ENCODE measurements at regions not wholly inside any gene's neighbourhood (a gene's known extent, or its start where the extent isn't known, plus 50 kb on each side); places are given as distances from the start of the nearest gene placed in this dataset.
"Not testable (repeated sequence)": the region's sequence is repeated elsewhere in the genome, so short reads cannot be mapped to it uniquely, and the experiment has no call there.

DNA sequence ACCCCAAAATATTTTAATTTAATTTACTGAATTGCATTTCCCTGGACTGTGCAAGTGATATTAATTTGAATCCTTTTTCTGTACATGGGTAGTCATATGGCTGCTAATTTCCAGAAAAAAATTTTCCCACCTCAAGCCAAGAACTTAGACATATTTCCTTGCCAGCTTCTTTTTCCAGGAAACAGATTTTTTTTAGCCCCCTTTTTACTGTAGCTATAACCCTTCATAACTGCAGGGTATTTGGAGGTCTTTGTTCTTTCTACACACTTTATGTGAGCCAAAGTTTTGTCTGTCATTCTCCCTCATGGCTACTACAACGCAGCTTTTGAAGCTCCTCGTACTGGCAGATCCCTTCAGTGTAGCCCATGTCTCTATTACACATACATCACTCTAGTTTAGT lies 261.2 kb upstream of the PIK3R1 start:
- FAIRE-seq (no peak), DNase-seq (ENCODE audit: low spot score) (no peak)

DNA sequence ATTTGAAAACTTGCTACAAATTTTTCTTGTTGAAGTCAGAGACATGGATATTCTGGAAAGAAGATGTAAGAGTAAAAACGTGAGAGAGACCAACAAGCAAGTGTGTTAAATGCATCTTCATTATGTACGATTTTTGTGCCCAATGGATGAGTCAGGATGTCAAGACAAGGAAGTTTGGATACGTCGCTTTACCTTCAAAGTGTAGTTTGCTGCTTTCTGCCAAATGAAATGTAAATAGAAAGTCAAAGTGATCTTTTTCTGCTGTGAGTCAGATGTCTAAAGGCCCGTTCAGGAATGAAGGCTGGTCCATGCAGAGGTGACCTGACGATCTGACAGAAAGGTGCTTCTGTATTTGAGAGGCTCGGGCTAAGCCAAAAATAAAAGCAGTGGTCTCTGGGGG lies 273.1 kb upstream of the PIK3R1 start:
- DNase-seq (ENCODE audit: low spot score): no peak
- no peak for FAIRE-seq

DNA sequence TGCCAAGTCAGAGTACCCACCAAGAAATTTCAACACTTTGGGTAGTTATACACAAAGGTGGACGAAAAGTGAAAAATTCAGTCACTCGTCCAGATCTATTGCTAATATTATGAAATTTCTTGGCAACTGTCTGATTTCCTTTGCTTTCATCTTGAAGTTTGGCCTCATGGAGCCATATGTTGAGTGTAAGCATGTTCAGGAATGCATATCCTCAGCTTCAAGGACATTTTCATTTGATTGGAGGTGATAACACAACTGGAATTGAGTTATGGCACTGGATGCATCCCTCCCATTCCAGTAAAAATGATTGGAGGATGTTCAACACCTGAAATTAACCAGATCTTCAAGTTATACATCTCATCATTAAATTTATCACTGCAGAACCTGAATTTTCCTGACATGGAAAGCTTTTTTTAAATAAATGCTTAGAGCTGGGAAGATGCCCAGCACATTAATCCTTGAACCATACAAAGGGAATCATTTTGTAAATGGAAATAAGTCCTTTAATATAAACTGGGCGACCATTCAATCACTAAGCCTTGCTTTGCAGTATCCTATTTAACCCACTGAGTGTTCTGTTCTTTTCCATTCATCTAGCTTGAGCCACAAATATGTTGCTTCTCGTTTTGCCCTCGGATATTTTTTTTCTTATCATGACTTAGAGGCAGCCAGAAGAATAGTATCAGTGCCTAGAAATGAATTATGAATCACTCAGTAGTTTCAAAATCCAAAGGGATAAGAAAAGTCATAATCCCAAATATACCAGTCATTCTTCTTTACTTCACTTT lies 273.7 kb upstream of the PIK3R1 start:
- DNase-seq (ENCODE audit: low spot score) (no peak), FAIRE-seq (no peak)

DNA sequence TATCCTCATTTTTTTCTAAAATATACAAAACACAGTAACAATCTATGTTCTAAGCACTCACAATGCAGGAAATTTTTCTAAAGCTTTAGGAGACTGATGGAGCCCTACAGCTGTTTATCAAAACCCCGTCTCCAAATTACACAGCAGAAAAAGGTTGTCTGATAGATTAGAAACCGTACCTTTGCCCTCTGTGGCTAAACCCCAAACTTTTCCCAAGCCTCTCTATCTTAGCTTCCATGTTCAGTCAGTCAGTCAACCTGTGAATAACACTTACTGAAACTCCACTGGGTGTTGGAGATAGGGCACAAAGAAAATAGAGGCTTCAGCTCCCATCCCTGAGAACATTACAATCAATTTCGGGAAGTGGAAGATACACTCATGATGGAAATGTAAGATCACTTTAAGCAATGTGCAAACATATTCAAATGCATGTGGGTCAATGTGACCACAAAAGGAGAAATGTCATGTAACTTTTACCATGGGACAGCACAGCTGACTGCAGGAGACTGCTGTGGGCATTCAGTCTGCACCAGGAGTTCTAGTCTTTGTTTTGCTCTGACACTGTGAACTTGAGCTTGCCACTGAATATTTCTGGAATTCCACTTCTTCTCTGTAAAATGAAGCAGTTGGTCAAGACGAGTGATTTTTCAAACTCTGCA lies 279.5 kb upstream of the PIK3R1 start:
- DNase-seq (ENCODE audit: low spot score) (no peak), FAIRE-seq (no peak)

DNA sequence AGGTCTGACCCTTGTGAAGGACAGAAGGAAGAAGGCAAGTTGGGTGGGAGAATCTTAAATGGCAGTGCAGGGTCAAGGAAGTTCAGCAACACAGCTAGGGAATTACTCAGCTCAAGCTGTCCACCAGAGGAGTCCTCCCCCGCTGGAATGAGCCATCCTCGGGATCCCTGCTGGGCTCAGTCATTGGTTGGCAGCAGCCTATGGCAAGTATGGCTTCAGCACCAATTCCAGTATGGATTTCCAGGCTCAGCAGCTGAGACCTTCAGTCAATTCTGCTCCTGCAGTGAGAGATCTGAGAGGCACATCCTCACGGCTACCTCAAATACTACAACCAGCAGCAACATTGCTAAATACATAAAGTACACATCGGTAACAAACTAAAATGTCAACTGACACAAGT lies 280.6 kb upstream of the PIK3R1 start:
- FAIRE-seq: no peak
- DNase-seq (ENCODE audit: low spot score): no peak

DNA sequence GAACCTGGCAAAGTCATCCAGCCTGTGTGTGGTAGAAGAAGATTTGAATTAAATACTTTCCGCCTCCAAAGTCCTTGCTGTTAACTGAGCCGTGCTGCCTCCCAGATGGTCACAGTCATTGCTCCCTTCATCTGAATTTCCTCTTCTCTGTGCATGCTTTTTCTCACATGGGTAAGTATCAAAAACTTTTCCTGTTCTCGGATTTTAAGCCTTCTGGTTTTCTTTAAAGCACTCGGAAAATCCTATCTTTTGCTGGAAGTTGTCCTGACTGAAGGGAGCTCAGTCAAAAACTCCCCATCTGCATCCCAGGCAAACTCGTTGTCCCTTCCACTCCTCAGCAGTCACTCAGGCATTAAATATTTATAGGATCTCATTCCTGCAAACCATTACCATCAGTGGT lies 290.0 kb upstream of the PIK3R1 start:
- DNase-seq (ENCODE audit: low spot score): no peak
- no peak for FAIRE-seq

DNA sequence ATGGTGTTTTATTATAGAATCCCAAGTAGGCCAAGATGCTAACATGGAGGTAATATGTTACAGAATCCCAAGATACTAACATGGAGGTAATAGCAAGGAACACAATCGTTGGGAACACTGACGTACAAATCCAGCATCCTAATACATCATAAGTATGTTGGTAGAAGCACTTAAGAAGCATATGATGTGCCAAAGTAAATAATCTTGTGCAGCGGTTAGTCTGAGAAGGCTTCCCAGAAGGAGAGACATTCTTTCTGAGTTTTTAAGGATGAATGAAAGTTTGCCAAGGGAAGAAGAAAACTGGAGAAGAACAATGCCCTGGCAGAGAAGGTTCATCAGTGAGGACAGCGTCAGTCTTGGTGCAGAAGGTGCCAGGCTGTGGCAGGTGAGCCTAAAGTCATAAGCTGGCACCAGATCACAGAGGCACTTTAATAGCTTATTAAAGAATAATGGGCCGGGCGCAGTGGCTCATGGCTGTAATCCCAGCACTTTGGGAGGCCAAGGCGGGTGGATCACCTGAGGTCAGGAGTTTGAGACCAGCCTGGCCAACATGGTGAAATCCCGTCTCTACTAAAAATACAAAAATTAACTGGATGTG lies 294.5 kb upstream of the PIK3R1 start:
- no peak for FAIRE-seq
- no peak for DNase-seq (ENCODE audit: low spot score)

DNA sequence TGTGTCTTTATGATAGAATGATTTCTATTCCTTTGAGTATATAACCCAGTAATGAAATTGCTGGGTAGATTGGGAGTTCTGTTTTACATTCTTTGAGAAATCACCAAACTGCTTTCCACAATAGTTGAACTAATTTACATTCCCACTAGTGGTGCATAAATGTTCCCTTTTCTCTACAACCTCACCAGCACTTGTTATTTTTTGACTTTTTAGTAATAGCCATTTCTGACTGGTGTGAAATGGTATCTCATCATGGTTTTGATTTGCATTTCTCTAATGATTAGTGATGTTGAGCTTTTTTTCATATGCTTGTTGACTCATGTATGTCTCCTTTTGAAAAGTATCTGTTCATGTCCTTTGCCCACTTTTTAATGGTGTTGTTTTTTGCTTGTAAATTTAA lies 296.0 kb upstream of the PIK3R1 start:
- FAIRE-seq; DNase-seq (ENCODE audit: low spot score): not testable (repeated sequence)

DNA sequence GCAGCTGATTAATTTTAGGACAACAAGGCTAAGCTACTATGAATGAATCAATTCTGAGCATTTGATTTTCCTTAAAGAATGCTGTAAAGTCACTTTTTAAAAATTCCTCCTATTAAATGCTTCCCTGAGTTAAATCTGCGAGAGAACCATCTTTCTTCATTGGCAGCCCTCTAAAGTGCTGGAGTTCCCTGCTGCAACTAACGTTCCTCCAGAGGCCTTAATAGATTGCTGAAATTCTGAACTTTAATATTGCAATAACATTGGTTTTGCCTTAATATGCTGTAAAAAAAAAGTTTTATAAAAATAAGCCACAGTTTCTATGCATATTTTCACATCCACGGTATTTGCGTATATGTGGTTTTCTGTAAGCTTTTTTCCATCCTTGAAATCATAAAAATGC lies 298.0 kb upstream of the PIK3R1 start:
- FAIRE-seq: no peak
- DNase-seq (ENCODE audit: low spot score): no peak

DNA sequence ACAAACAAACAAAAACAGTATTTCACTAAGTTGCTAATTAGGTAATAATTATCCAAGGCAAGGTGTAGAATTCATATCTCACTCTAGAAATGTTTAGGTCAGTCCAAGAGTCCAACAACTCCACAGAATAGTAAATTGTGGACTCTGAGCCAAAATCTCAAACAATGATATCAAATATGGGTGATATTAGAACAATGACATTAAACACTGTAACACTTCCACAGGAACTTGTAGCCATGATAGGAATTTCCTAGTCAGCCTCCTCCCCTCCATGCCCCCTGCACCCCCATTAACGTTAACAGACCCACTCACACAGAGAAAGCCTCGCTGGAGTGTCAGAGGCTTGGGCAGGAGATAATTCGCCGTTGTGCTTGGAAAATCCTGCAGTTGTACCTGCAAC lies 305.0 kb upstream of the PIK3R1 start:
- FAIRE-seq: no peak

DNA sequence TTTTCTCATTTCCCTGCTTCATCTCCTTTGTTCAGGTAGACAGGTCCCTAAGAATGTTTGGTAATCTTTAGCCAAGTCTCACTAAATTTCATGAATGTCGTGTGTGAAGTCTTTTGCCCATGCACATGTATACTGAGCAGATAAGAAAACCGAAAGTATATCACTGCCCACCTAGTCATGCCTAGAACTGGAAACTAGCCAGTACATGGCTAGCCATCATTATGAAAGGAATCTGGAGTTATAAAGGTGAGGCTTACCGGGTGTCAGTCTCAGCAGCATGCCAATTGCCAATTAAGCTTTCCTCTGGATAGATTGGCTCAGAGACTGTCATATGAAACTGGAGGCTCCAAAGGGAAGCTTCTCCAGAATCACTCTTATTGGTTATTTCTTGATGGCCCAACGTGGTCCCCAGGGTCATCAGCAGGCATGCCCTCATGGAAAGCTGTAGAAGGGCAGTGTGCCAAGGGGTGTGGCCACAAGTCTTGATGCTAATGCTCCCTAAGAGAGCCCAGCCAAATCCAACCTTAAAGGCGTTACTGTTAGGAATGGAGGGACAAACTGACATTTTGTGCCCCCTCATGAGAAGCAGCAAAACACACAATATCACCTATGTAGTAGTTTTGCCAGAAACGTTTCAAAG lies 307.3 kb upstream of the PIK3R1 start:
- DNase-seq (ENCODE audit: low spot score) (no peak), FAIRE-seq (no peak)

More for the DNA sequence above, 305.0 kb upstream of the PIK3R1 start:
- no peak for DNase-seq (ENCODE audit: low spot score)

DNA sequence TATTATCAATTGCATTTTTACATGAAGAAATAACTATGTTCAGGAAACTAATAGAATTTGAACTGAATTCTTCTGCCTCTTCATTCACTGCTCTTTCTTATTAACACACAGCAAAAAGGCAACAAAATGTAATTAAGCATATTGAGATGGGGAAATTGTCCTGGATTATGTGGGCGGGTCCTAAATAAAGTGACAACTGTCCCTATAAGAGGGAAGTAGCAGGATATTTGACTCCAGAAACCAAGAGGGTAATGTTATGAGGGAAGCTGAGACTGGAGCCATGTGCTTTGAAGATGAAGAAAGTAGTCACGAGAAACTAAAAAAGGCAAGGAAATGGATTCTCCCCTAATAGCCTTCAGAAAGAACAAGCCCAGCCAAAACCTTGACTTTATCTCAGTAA lies 311.2 kb upstream of the PIK3R1 start:
- DNase-seq (ENCODE audit: low spot score) (no peak), FAIRE-seq (no peak)

DNA sequence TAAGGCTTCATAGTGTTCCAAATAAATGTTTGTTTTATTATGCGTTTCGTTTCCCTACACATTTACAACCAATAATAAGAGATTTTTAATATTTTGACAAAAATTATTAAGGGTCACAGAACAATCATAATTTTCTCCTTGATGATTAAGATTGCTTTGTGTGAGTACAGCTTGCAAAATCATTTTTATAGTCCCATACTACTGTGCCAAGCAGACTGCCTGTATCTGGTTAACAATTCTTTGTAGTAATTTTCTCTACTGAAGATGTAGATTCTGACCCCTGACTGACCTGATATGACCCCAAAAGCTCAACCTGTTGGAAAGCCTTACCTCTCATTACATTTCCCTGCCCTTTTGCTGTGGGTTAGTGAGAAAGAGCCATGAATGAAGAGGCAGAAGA lies 311.9 kb upstream of the PIK3R1 start:
- FAIRE-seq (no peak), DNase-seq (ENCODE audit: low spot score) (no peak)

DNA sequence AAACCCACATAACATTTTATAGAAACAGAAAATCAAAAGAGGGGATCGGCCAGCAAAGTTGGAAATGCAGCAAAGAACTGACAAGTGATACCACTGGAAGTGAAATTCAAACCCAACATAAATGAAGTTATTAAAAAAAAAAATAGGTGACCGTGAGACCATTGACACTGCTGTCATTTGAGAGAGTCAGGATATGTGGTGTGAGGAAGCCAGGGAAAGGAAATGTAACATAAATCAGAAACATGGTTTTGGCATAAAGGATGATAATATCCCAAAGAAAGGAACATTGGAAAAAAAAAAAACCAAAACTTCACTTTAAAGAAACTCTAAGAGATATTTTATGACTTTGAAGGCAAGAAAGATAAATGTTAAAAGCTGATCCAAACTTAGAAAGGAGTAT lies 312.4 kb upstream of the PIK3R1 start:
- no peak for DNase-seq (ENCODE audit: low spot score)
- FAIRE-seq: no peak

DNA sequence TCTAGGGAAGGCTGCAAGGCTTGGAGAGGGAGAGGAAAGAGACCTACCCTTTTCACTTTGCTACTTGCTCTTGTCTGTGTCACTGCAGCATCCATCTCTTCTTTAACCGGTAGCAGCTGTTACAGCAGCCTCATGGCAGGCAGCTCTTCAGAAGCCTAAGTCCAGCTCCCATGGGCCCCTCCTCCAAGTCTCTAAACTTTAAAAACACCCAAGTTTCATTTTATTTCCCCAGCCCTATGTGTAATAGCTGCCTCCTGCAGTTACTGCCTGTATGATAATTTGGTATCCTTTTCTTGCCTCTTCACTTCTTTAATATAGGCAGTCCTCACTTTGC lies 313.1 kb upstream of the PIK3R1 start:
- no peak for FAIRE-seq
- no peak for DNase-seq (ENCODE audit: low spot score)

DNA sequence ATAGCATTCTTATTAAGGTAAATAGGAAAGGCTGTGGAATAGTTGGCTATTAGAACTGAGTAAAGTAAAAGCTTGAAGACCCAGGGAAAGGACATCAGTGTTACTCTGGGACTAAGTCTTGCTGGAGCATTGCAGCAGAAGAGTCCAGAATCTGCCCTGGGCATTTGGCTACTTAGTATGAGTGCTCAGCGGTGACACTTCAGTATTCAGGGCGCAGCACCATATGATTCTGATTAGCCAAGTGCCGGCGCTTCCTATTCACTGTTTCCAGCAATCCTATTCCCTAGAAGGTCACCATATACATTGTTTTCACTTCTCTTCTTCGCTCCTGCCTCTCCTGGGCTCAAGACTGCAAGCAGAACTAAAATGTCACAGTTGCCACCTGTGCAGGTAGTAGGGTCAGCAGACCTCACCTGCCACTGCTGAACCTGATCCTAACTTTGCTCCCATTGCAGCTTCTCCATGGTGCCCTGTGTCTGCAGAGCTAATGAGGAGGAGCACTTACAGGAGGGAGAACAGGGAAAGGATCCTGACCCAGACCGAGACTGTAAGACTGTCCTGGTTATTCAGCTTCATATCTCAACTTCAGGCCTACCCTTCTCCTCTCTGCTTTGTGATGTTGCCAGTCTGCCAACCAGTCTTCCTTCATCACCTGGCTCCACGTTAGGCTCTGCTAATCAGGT lies 313.6 kb upstream of the PIK3R1 start:
- no peak for DNase-seq (ENCODE audit: low spot score)
- FAIRE-seq: no peak

DNA sequence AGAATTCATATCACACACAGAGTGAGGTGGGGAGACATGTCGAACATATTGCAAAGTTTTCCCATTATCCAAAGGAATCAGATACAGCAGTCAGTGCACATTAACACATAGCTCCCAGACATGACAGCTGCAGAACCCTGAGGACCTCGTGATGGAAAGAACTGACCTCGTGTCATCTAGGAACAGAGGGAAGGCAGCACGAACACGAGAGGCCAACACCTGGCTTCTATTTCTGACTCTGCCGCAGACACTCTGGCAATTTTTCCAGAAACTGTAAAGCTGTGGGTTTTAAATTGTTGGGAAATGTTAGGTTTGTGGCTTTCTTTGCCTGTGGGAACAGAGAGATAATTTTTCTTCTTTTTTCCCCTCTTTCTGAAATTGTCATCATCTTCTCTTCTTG lies 315.0 kb upstream of the PIK3R1 start:
- FAIRE-seq (no peak), DNase-seq (ENCODE audit: low spot score) (no peak)

DNA sequence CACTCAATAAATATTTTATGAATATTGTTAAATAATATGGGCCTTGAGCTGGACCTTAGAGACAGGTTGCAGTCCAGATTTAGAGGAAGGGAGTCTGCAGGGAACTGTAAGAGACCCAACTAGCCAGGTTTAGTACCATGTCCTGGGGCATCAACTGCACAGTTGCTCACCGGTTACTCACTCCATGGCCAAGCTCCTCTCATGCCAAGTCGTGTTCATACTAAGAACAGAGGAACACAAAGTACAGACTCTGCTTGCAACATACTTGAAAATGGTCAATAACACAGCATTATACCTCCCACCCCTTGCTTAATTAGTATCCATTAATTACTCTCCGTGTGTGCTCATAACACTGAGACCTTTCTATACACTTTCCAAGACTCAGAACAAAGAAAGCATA lies 317.6 kb upstream of the PIK3R1 start:
- DNase-seq (ENCODE audit: low spot score): no peak

DNA sequence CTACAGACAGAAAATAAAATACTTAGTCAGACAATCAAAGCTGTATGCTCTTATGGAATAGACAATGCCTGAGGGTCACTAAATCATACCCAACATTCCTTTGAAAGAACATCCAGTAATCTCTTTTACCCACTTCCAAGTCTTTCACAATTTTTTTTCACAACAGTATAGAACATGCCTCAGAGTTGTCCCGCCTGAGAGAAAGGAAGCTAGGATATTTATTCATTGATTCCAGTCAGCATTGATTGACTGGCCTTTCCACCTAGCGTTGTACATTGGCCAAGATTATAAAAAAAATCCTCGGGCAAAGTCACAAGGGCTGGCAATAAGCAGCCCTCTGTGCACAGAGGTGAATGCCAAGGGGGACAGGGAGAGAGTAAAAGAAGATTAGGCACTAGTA lies 318.1 kb upstream of the PIK3R1 start:
- DNase-seq (ENCODE audit: low spot score) (no peak), FAIRE-seq (no peak)

More for the DNA sequence above, 317.6 kb upstream of the PIK3R1 start:
- FAIRE-seq: no peak

DNA sequence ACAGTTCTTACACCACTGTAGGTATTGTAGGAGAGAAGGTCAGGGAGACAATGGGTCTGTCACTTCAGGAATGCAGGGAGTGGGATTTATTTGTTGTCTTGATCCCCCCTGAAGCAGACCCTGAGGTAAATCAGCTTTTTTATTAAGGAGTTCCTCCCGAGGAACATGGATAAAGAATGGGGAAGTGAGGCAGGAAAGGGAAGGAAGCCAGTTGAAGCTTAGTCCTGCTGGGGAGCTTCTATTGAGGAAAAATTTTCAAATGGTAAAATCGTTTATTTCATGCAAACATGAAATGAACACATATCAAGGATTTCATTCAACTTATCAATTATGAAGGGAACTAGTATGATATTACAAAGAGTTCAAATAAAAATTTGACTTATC lies 318.6 kb upstream of the PIK3R1 start:
- no peak for DNase-seq (ENCODE audit: low spot score)
- no peak for FAIRE-seq

DNA sequence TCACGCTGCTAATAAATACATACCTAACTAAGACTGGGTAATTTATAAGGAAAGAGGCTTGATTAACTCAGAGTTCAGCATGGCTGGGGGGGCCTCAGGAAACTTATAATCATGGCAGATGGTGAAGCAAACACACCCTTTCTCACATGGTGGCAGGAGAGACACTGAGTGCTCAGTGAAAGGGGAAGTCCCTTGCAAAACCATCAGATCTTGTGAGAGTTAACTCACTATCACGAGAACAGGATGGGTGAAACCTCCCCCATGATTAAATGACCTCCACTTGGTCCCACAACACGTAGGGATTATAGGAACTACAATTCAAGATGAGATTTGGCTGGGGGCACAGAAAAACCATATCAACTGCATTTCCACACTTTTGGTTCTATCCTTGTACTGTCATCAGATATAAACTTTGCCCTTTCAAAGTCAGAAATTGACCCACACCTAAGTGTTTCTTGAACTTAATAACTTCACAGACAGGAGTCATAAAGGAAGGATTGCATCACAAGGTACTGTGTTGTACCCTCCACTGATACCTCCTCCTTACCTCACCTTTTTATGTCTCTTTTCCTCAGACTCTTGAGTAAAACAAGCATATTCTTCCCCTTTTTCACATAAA lies 319.1 kb upstream of the PIK3R1 start:
- FAIRE-seq (no peak), DNase-seq (ENCODE audit: low spot score) (no peak)
